ENCODE measurements at regions not wholly inside any gene's neighbourhood (a gene's known extent, or its start where the extent isn't known, plus 50 kb on each side); places are given as distances from the start of the nearest gene placed in this dataset.
"Not testable (repeated sequence)": the region's sequence is repeated elsewhere in the genome, so short reads cannot be mapped to it uniquely, and the experiment has no call there.

- no peak for DNase-seq
These were observed 239.2 kb downstream of the ADGRD1 start for GRCh38 chr12:131192951-131193350.

- no peak for DNase-seq
These were observed 240.5 kb downstream of the ADGRD1 start for GRCh38 chr12:131194166-131194565.

GRCh38 chr12:131195796-131196195, 242.1 kb downstream of the ADGRD1 start:
- no peak for DNase-seq

GRCh38 chr12:131196220-131196619, 242.5 kb downstream of the ADGRD1 start:
- no peak for DNase-seq

GRCh38 chr12:131197490-131197889, 243.8 kb downstream of the ADGRD1 start:
- DNase-seq, result no peak

- no peak for DNase-seq
These were observed 245.5 kb downstream of the ADGRD1 start for GRCh38 chr12:131199221-131199620.

GRCh38 chr12:131201912-131202311, 248.2 kb downstream of the ADGRD1 start:
- not testable (repeated sequence) for DNase-seq

- no peak for DNase-seq
These were observed 249.1 kb downstream of the ADGRD1 start for GRCh38 chr12:131202592-131203378.

- no peak for DNase-seq
These were observed 250.1 kb downstream of the ADGRD1 start for GRCh38 chr12:131203666-131204415.

- no peak for DNase-seq
These were observed 250.9 kb downstream of the ADGRD1 start for GRCh38 chr12:131204416-131205274.

- not testable (repeated sequence) for DNase-seq
These were observed 251.7 kb downstream of the ADGRD1 start for GRCh38 chr12:131205275-131205933.

- not testable (repeated sequence) for DNase-seq
These were observed 253.1 kb downstream of the ADGRD1 start for GRCh38 chr12:131206630-131207299.

GRCh38 chr12:131207300-131207660, 253.6 kb downstream of the ADGRD1 start:
- not testable (repeated sequence) for DNase-seq

GRCh38 chr12:131207841-131208240, 254.1 kb downstream of the ADGRD1 start:
- not testable (repeated sequence) for DNase-seq

- DNase-seq, result no peak
These were observed 254.7 kb downstream of the ADGRD1 start for GRCh38 chr12:131208425-131208824.

- DNase-seq, result no peak
These were observed 255.7 kb downstream of the ADGRD1 start for GRCh38 chr12:131209082-131210070.

- DNase-seq, result no peak
These were observed 257.0 kb downstream of the ADGRD1 start for GRCh38 chr12:131210506-131211339.

GRCh38 chr12:131211340-131211938, 257.7 kb downstream of the ADGRD1 start:
- no peak for DNase-seq

- no peak for DNase-seq
These were observed 260.3 kb downstream of the ADGRD1 start for GRCh38 chr12:131213896-131214442.

Data from effector CD4-positive, alpha-beta T cell (primary cell).